Liver (tissue), 8 donors: ENCODE measurements at regions not wholly inside any gene's neighbourhood (a gene's known extent, or its start where the extent isn't known, plus 50 kb on each side); places are given as distances from the start of the nearest gene placed in this dataset.

Experiments
- DNase-seq: peaks from one replicate; pipeline ENCODE4 v3.0.0-alpha.2; 2017; ENCODE audit warnings: low spot score
- H3K27ac ChIP-seq, 2 donors: one replicate each; pipeline ENCODE4 v1.7.0; 2013; ENCODE audit warnings: inconsistent platforms in 2 of 2, low read length in 2 of 2, control low read depth in 1 of 2, low read depth in 1 of 2, mild to moderate bottlenecking in 1 of 2
- H3K27me3 ChIP-seq, 4 donors: one replicate each; pipeline versions ENCODE4 v1.6.1 to v1.7.0; 2013; ENCODE audit warnings: low read length in 3 of 4, inconsistent platforms in 1 of 4, mild to moderate bottlenecking in 1 of 4, moderate library complexity in 1 of 4; ENCODE audit not compliant: control insufficient read depth in 4 of 4, insufficient read depth in 4 of 4
- H3K36me3 ChIP-seq, 4 donors: one replicate each; pipeline versions ENCODE4 v1.6.1 to v1.7.0; 2013; ENCODE audit warnings: low read length in 3 of 4, mild to moderate bottlenecking in 3 of 4, low read depth in 1 of 4, moderate library complexity in 1 of 4; ENCODE audit not compliant: control insufficient read depth in 4 of 4, insufficient read depth in 3 of 4
- H3K4me1 ChIP-seq, 4 donors: one replicate each; pipeline versions ENCODE4 v1.6.1 to v1.7.0; 2013; ENCODE audit warnings: low read length in 3 of 4, mild to moderate bottlenecking in 3 of 4, moderate library complexity in 1 of 4; ENCODE audit not compliant: control insufficient read depth in 4 of 4, insufficient read depth in 4 of 4
- H3K4me3 ChIP-seq, 3 donors: one replicate each; pipeline versions ENCODE4 v1.6.1 to v1.7.0; 2013; ENCODE audit warnings: low read length in 3 of 3, control low read depth in 1 of 3, low read depth in 1 of 3, mild to moderate bottlenecking in 1 of 3
- H3K9ac ChIP-seq, 2 donors: one replicate each; pipeline ENCODE4 v1.7.0; 2013; ENCODE audit warnings: low read length in 2 of 2, mild to moderate bottlenecking in 2 of 2, moderate library complexity in 2 of 2, control low read depth in 1 of 2, low read depth in 1 of 2
- H3K9me3 ChIP-seq, 4 donors: one replicate each; pipeline versions ENCODE4 v1.6.1 to v1.7.0; 2013; ENCODE audit warnings: low read length in 3 of 4; ENCODE audit not compliant: control insufficient read depth in 4 of 4
- ATF3 ChIP-seq: IDR thresholded peaks from 2 replicates; pipeline ENCODE4 v1.6.1; 2016; ENCODE audit warnings: antibody characterized with exemption
- CTCF ChIP-seq: fragments of 150-350 bp; IDR thresholded peaks from 2 replicates; pipeline ENCODE4 v1.5.1; 2017; ENCODE audit warnings: improper control_type of control experiment, low read depth, low read length; ENCODE audit not compliant: missing input control
- EGR1 ChIP-seq, 2 donors: IDR thresholded peaks; 2 replicates each; pipeline ENCODE4 v1.6.1; 2016 to 2018; ENCODE audit warnings: antibody characterized with exemption in 2 of 2, low read depth in 2 of 2
- FOXA1 ChIP-seq: IDR thresholded peaks from 2 replicates; pipeline ENCODE4 v1.6.1; 2016; ENCODE audit warnings: antibody characterized with exemption
- FOXA2 ChIP-seq: IDR thresholded peaks from 2 replicates; pipeline ENCODE4 v1.6.1; 2016; ENCODE audit warnings: antibody characterized with exemption
- GABPA ChIP-seq, 2 donors: IDR thresholded peaks in 1 of 2; conservative IDR thresholded peaks in 1 of 2; 2 replicates each; pipeline ENCODE4 v1.6.1; 2016; ENCODE audit warnings: antibody characterized with exemption in 2 of 2, mild to moderate bottlenecking in 1 of 2, moderate library complexity in 1 of 2
- HNF4A ChIP-seq, 2 donors: conservative IDR thresholded peaks; 2 replicates each; pipeline ENCODE4 v1.6.1; 2016; ENCODE audit warnings: antibody characterized with exemption in 2 of 2, mild to moderate bottlenecking in 2 of 2
- HNF4G ChIP-seq: IDR thresholded peaks from 2 replicates; pipeline ENCODE4 v1.6.1; 2016; ENCODE audit warnings: antibody characterized with exemption
- JUND ChIP-seq, 2 donors: IDR thresholded peaks; 2 replicates each; pipeline ENCODE4 v1.6.1; 2016; ENCODE audit warnings: antibody characterized with exemption in 2 of 2
- NR2F2 ChIP-seq: IDR thresholded peaks from 2 replicates; pipeline ENCODE4 v1.6.1; 2016; ENCODE audit warnings: antibody characterized with exemption
- RAD21 ChIP-seq, 2 donors: IDR thresholded peaks; 2 replicates each; pipeline ENCODE4 v1.6.1; 2016; ENCODE audit warnings: antibody characterized with exemption in 2 of 2, mild to moderate bottlenecking in 2 of 2
- RXRA ChIP-seq, 2 donors: IDR thresholded peaks; 2 replicates each; pipeline ENCODE4 v1.6.1; 2017 to 2018; ENCODE audit warnings: antibody characterized with exemption in 2 of 2, mild to moderate bottlenecking in 1 of 2
- SP1 ChIP-seq: IDR thresholded peaks from 2 replicates; pipeline ENCODE4 v1.6.1; 2018; ENCODE audit warnings: antibody characterized with exemption, mild to moderate bottlenecking
- TAF1 ChIP-seq: conservative IDR thresholded peaks from 2 replicates; pipeline ENCODE4 v1.6.1; 2016; ENCODE audit warnings: antibody characterized with exemption, mild to moderate bottlenecking
- YY1 ChIP-seq: IDR thresholded peaks from 2 replicates; pipeline ENCODE4 v1.6.1; 2016; ENCODE audit warnings: antibody characterized with exemption, mild to moderate bottlenecking
- ZBTB33 ChIP-seq: IDR thresholded peaks from 2 replicates; pipeline ENCODE4 v1.6.1; 2016; ENCODE audit warnings: antibody characterized with exemption
- WGBS: extraction: QIAGEN DNeasy Blood & Tissue Kit; methylation state at CpG from one replicate; pipeline ENCODE4 v1.1.7; 2013; 5-methylcytosine and 5-hydroxymethylcytosine counted together
- donor health status: healthy.
- donor health status: healthy.
- donor health status: healthy.
- donor health status: healthy.
- donor health status: healthy.

GRCh38 chr5:54738973-54739367, 221.4 kb downstream of the SNX18 start:
- Histone ChIP-seq H3K4me1 (peaks cover 0 to 8% (median 4%) of the 10 kb centered on the region in 4 donors), H3K27me3 (no peaks in the 10 kb centered on the region), H3K27ac (no peak overlapping the region), H3K9me3 (no peaks in the 10 kb centered on the region), H3K36me3 (peaks cover 0 to 1% (median 0%) of the 10 kb centered on the region in 4 donors), H3K9ac (no peak overlapping the region), H3K4me3 (no peak overlapping the region)
- 89% methylated on average over 4 of the region's 4 CpGs for WGBS
- no peak for DNase-seq
- TF ChIP-seq SP1, result no peak
- no peak for TF ChIP-seq TAF1
- no peak for TF ChIP-seq FOXA2
- no peak for TF ChIP-seq HNF4G
- no peak for TF ChIP-seq JUND (IDR thresholded peaks at IDR 0.05)
- no peak for TF ChIP-seq GABPA (IDR thresholded peaks at IDR 0.05 in 1 of 2, conservative IDR thresholded peaks at IDR 0.05 in 1 of 2)
- TF ChIP-seq HNF4A (conservative IDR thresholded peaks at IDR 0.05), result no peak
- TF ChIP-seq ATF3, result no peak
- TF ChIP-seq CTCF, result no peak
- TF ChIP-seq FOXA1, result no peak
- no peak for TF ChIP-seq NR2F2
- no peak for TF ChIP-seq RXRA (IDR thresholded peaks at IDR 0.05)
- TF ChIP-seq RAD21 (IDR thresholded peaks at IDR 0.05), result no peak
- TF ChIP-seq ZBTB33, result no peak
- TF ChIP-seq YY1, result no peak

- H3K4me3 ChIP-seq, result no peak overlapping the region
- TF ChIP-seq FOXA1 (no peak), EGR1 (IDR thresholded peaks at IDR 0.05; ENCODE audit: low read depth in 2 of 2) (no peak), RAD21 (IDR thresholded peaks at IDR 0.05) (peak in 1 of 2 donors; percentile 35), HNF4A (conservative IDR thresholded peaks at IDR 0.05) (no peak)
- H3K9me3 ChIP-seq, result no peaks in the 10 kb centered on the region
- H3K9ac ChIP-seq, result no peak overlapping the region
- peak overlapping the region in 1 of 2 donors; percentile 56 for H3K27ac ChIP-seq
- no peak for DNase-seq
- WGBS, result 68% methylated on average over 6 of the region's 6 CpGs
- H3K27me3 ChIP-seq, result no peaks in the 10 kb centered on the region
- peaks cover 0 to 1% (median 0%) of the 10 kb centered on the region in 4 donors for H3K36me3 ChIP-seq
- peaks cover 0 to 8% (median 3%) of the 10 kb centered on the region in 4 donors for H3K4me1 ChIP-seq
These were observed 220.8 kb downstream of the SNX18 start for GRCh38 chr5:54738118-54738972.
